GM23338 (cell line): ENCODE measurements at regions not wholly inside any gene's neighbourhood (a gene's known extent, or its start where the extent isn't known, plus 50 kb on each side); places are given as distances from the start of the nearest gene placed in this dataset.

ENCODE experiments used
- ATAC-seq: fragments of 200-7000 bp; cut with Tn5 transposase; 3 replicates; pipeline ENCODE4 v1.9.1; 2020
- DNase-seq: peaks from one replicate; pipeline ENCODE4 v3.0.0-alpha.2; 2015; ENCODE audit warnings: low spot score
- H2AFZ ChIP-seq: fragments of 200-600 bp; sonication (generic); 2 replicates; pipeline ENCODE4 v1.8.0; 2016; ENCODE audit warnings: antibody characterized with exemption, mild to moderate bottlenecking, moderate library complexity
- H3F3A ChIP-seq: fragments of 200-600 bp; sonication (generic); replicated peaks from 2 replicates; pipeline ENCODE4 v1.8.0; 2017; ENCODE audit warnings: antibody characterized with exemption, mixed run types, low read depth
- H3K27ac ChIP-seq: fragments of 200-600 bp; sonication (generic); 2 replicates; pipeline ENCODE4 v1.6.1; 2016; ENCODE audit warnings: low read depth
- H3K27me3 ChIP-seq: fragments of 200-600 bp; sonication (generic); 2 replicates; pipeline ENCODE4 v1.8.0; 2016; ENCODE audit warnings: mild to moderate bottlenecking, mixed run types, moderate library complexity; ENCODE audit not compliant: insufficient read depth
- H3K36me3 ChIP-seq: fragments of 200-600 bp; sonication (generic); 2 replicates; pipeline ENCODE4 v1.8.0; 2016; ENCODE audit warnings: mild to moderate bottlenecking; ENCODE audit not compliant: insufficient read depth
- H3K4me1 ChIP-seq: fragments of 200-600 bp; sonication (generic); 2 replicates; pipeline ENCODE4 v1.8.0; 2016; ENCODE audit warnings: mild to moderate bottlenecking, moderate library complexity; ENCODE audit not compliant: insufficient read depth
- H3K4me2 ChIP-seq: fragments of 200-600 bp; sonication (generic); 2 replicates; pipeline ENCODE4 v1.7.1; 2017; ENCODE audit warnings: mixed run types
- H3K4me3 ChIP-seq: fragments of 200-600 bp; sonication (generic); 2 replicates; pipeline ENCODE4 v1.6.1; 2016; ENCODE audit warnings: mixed run types
- H3K79me2 ChIP-seq: fragments of 200-600 bp; sonication (generic); replicated peaks from 2 replicates; pipeline ENCODE4 v1.8.0; 2017; ENCODE audit warnings: mild to moderate bottlenecking; ENCODE audit not compliant: insufficient read depth
- H3K9me2 ChIP-seq: fragments of 200-600 bp; sonication (generic); 2 replicates; pipeline ENCODE4 v1.8.0; 2017; ENCODE audit not compliant: insufficient read depth
- H4K20me1 ChIP-seq: fragments of 200-600 bp; sonication (generic); replicated peaks from 2 replicates; pipeline ENCODE4 v1.8.0; 2017; ENCODE audit warnings: mild to moderate bottlenecking; ENCODE audit not compliant: insufficient read depth
- H3K27ac Mint-ChIP-seq: 2 replicates; pipeline ENCODE4 v1.8.0; 2020; ENCODE audit warnings: inconsistent platforms, mild to moderate bottlenecking, moderate library complexity, mixed read lengths
- H3K27me3 Mint-ChIP-seq: 3 replicates; pipeline ENCODE4 v1.8.0; 2022; ENCODE audit warnings: low read depth, mild to moderate bottlenecking, moderate library complexity, mixed read lengths, inconsistent platforms; ENCODE audit not compliant: insufficient read depth, poor library complexity
- H3K36me3 Mint-ChIP-seq: 3 replicates; pipeline ENCODE4 v1.8.0; 2021; ENCODE audit warnings: low read depth, mild to moderate bottlenecking, inconsistent platforms, moderate library complexity, mixed read lengths
- H3K4me1 Mint-ChIP-seq: 3 replicates; pipeline ENCODE4 v1.8.0; 2020; ENCODE audit warnings: mild to moderate bottlenecking, inconsistent platforms, mixed read lengths
- H3K4me3 Mint-ChIP-seq: 3 replicates; pipeline ENCODE4 v1.8.0; 2021; ENCODE audit warnings: moderate library complexity, mild to moderate bottlenecking, inconsistent platforms, mixed read lengths
- H3K9me3 Mint-ChIP-seq: 3 replicates; pipeline ENCODE4 v1.8.0; 2020; ENCODE audit warnings: moderate library complexity, mild to moderate bottlenecking, inconsistent platforms, mixed read lengths
- CREB1 ChIP-seq: fragments of 250-450 bp; sonication (Bioruptor Pico); IDR thresholded peaks from 2 replicates; pipeline ENCODE4 v1.5.0; 2020; ENCODE audit warnings: low read depth, mild to moderate bottlenecking, moderate library complexity
- EZH2 ChIP-seq: fragments of 200-600 bp; sonication (generic); IDR thresholded peaks from one replicate; pipeline ENCODE4 v1.8.0; 2017; ENCODE audit warnings: antibody characterized with exemption, mild to moderate bottlenecking, low read depth; ENCODE audit not compliant: unreplicated experiment
- EZH2phosphoT487 ChIP-seq: fragments of 200-600 bp; sonication (generic); IDR thresholded peaks from one replicate; pipeline ENCODE4 v1.8.1; 2018; ENCODE audit warnings: antibody characterized with exemption; ENCODE audit not compliant: unreplicated experiment
- JUNB ChIP-seq: IDR thresholded peaks from one replicate; pipeline ENCODE4 v1.6.1; 2016; ENCODE audit warnings: antibody characterized with exemption; ENCODE audit not compliant: unreplicated experiment
- NANOG ChIP-seq: IDR thresholded peaks from 2 replicates; pipeline ENCODE4 v1.6.1; 2016; ENCODE audit warnings: antibody characterized with exemption, borderline replicate concordance
- POLR2AphosphoS5 ChIP-seq: IDR thresholded peaks from 2 replicates; pipeline ENCODE4 v1.6.1; 2016; ENCODE audit warnings: antibody characterized with exemption, low read depth
- STAT1 ChIP-seq: IDR thresholded peaks from one replicate; pipeline ENCODE4 v1.6.1; 2016; ENCODE audit warnings: antibody characterized with exemption; ENCODE audit not compliant: unreplicated experiment
- ZNF114 ChIP-seq: fragments of 250-450 bp; sonication (Bioruptor Pico); IDR thresholded peaks from 2 replicates; pipeline ENCODE4 v1.5.0; 2020; ENCODE audit warnings: mild to moderate bottlenecking, moderate library complexity
- ZNF331 ChIP-seq: fragments of 250-450 bp; sonication (Bioruptor Pico); IDR thresholded peaks from 2 replicates; pipeline ENCODE4 v1.5.0; 2020; ENCODE audit warnings: low read depth, mild to moderate bottlenecking, moderate library complexity
- TF ChIP-seq, protein P1 (sequence below): fragments of 250-450 bp; sonication (Bioruptor Pico); IDR thresholded peaks from 2 replicates; pipeline ENCODE4 v1.5.0; 2020; ENCODE audit warnings: mild to moderate bottlenecking, moderate library complexity
- TF ChIP-seq, protein P2 (sequence below): IDR thresholded peaks from one replicate; pipeline ENCODE4 v1.6.1; 2018; ENCODE audit warnings: antibody characterized with exemption; ENCODE audit not compliant: unreplicated experiment
- TF ChIP-seq, protein P3 (sequence below), 2 experiments: fragments of 200-600 bp in 1 of 2; sonication (generic) in 1 of 2; conservative IDR thresholded peaks; 2 replicates each; pipeline versions ENCODE4 v1.5.1 to v1.6.1; 2016 to 2017; ENCODE audit warnings: antibody characterized with exemption in 2 of 2, low read depth in 2 of 2, mild to moderate bottlenecking in 2 of 2, moderate library complexity in 1 of 2
- TF ChIP-seq, protein P4 (sequence below): IDR thresholded peaks from 2 replicates; pipeline ENCODE4 v1.6.1; 2016; ENCODE audit warnings: antibody characterized with exemption

DNA sequence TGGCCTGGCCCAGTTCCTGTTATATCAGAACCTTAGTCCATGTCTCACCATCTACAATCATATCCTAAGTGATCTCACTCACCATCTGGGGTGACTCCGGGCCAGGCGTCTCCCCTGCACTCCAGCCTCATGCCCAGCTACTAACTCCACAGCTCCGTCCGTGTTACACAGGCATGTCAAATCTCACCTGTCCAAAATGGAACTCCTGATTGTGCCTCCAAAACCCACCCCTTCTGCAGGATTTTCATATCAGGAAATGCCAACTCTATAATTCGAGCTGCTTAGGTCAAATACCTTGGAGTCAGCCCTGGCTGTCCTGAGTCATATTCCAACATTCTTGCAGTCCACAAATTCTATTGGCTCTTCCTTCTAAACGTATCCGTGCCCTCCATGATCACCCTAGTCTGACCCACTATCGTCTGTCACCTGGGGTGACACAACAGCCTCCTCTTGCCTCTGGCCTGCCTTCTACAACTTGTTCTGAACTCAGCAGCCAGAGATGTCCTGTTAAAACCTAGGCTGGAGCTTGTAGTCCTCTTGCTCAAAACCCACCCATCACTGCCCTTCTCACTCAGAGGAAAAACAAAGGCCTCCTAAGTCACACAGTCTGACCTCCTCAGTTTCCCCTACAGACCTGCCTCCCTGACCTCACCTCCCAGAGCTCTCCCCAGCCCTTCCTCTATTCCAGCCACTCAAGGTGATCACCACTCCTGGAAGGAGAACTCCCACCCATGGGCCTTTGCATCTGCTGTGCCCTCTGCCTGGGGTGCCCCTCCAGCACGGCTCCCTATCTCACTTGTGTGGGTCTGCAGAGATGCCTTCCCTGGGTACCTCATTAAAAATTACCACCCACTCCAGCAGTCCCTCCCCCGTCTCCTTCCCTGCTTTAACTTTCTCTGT lies 85.3 kb upstream of the SIRPA start:
- DNase-seq (no peak), ATAC-seq (no peak)
- Mint-ChIP-seq H3K4me3 (no peak overlapping the region), H3K27me3 (peaks cover 21% of the 10 kb centered on the region), H3K27ac (no peak overlapping the region; the same call in 1 of the 2 replicates), H3K4me1 (peaks cover 49% of the 10 kb centered on the region), H3K36me3 (no peaks in the 10 kb centered on the region), H3K9me3 (no peaks in the 10 kb centered on the region)
- Histone ChIP-seq H3F3A (no peaks in the 10 kb centered on the region), H3K4me1 (peaks cover 24% of the 10 kb centered on the region), H3K79me2 (no peaks in the 10 kb centered on the region), H3K4me2 (no peak overlapping the region), H2AFZ (no peak overlapping the region), H3K4me3 (no peak overlapping the region), H4K20me1 (no peaks in the 10 kb centered on the region), H3K27me3 (peaks cover 10% of the 10 kb centered on the region), H3K9me2 (no peaks in the 10 kb centered on the region), H3K27ac (no peak overlapping the region), H3K36me3 (no peaks in the 10 kb centered on the region)
- no peak for TF ChIP-seq EZH2phosphoT487
- TF ChIP-seq, protein P1, sequence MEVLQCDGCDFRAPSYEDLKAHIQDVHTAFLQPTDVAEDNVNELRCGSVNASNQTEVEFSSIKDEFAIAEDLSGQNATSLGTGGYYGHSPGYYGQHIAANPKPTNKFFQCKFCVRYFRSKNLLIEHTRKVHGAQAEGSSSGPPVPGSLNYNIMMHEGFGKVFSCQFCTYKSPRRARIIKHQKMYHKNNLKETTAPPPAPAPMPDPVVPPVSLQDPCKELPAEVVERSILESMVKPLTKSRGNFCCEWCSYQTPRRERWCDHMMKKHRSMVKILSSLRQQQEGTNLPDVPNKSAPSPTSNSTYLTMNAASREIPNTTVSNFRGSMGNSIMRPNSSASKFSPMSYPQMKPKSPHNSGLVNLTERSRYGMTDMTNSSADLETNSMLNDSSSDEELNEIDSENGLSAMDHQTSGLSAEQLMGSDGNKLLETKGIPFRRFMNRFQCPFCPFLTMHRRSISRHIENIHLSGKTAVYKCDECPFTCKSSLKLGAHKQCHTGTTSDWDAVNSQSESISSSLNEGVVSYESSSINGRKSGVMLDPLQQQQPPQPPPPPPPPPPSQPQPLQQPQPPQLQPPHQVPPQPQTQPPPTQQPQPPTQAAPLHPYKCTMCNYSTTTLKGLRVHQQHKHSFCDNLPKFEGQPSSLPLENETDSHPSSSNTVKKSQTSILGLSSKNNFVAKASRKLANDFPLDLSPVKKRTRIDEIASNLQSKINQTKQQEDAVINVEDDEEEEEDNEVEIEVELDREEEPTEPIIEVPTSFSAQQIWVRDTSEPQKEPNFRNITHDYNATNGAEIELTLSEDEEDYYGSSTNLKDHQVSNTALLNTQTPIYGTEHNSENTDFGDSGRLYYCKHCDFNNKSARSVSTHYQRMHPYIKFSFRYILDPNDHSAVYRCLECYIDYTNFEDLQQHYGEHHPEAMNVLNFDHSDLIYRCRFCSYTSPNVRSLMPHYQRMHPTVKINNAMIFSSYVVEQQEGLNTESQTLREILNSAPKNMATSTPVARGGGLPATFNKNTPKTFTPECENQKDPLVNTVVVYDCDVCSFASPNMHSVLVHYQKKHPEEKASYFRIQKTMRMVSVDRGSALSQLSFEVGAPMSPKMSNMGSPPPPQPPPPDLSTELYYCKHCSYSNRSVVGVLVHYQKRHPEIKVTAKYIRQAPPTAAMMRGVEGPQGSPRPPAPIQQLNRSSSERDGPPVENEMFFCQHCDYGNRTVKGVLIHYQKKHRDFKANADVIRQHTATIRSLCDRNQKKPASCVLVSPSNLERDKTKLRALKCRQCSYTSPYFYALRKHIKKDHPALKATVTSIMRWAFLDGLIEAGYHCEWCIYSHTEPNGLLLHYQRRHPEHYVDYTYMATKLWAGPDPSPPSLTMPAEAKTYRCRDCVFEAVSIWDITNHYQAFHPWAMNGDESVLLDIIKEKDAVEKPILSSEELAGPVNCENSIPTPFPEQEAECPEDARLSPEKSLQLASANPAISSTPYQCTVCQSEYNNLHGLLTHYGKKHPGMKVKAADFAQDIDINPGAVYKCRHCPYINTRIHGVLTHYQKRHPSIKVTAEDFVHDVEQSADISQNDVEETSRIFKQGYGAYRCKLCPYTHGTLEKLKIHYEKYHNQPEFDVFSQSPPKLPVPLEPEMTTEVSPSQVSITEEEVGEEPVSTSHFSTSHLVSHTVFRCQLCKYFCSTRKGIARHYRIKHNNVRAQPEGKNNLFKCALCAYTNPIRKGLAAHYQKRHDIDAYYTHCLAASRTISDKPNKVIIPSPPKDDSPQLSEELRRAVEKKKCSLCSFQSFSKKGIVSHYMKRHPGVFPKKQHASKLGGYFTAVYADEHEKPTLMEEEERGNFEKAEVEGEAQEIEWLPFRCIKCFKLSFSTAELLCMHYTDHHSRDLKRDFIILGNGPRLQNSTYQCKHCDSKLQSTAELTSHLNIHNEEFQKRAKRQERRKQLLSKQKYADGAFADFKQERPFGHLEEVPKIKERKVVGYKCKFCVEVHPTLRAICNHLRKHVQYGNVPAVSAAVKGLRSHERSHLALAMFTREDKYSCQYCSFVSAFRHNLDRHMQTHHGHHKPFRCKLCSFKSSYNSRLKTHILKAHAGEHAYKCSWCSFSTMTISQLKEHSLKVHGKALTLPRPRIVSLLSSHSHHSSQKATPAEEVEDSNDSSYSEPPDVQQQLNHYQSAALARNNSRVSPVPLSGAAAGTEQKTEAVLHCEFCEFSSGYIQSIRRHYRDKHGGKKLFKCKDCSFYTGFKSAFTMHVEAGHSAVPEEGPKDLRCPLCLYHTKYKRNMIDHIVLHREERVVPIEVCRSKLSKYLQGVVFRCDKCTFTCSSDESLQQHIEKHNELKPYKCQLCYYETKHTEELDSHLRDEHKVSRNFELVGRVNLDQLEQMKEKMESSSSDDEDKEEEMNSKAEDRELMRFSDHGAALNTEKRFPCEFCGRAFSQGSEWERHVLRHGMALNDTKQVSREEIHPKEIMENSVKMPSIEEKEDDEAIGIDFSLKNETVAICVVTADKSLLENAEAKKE (CRISPR knock-in tag): no peak
- TF ChIP-seq EZH2: no peak
- no peak for TF ChIP-seq CREB1 (CRISPR knock-in tag)
- TF ChIP-seq, protein P2, sequence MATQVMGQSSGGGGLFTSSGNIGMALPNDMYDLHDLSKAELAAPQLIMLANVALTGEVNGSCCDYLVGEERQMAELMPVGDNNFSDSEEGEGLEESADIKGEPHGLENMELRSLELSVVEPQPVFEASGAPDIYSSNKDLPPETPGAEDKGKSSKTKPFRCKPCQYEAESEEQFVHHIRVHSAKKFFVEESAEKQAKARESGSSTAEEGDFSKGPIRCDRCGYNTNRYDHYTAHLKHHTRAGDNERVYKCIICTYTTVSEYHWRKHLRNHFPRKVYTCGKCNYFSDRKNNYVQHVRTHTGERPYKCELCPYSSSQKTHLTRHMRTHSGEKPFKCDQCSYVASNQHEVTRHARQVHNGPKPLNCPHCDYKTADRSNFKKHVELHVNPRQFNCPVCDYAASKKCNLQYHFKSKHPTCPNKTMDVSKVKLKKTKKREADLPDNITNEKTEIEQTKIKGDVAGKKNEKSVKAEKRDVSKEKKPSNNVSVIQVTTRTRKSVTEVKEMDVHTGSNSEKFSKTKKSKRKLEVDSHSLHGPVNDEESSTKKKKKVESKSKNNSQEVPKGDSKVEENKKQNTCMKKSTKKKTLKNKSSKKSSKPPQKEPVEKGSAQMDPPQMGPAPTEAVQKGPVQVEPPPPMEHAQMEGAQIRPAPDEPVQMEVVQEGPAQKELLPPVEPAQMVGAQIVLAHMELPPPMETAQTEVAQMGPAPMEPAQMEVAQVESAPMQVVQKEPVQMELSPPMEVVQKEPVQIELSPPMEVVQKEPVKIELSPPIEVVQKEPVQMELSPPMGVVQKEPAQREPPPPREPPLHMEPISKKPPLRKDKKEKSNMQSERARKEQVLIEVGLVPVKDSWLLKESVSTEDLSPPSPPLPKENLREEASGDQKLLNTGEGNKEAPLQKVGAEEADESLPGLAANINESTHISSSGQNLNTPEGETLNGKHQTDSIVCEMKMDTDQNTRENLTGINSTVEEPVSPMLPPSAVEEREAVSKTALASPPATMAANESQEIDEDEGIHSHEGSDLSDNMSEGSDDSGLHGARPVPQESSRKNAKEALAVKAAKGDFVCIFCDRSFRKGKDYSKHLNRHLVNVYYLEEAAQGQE: no peak
- TF ChIP-seq JUNB: no peak
- TF ChIP-seq, protein P3, sequence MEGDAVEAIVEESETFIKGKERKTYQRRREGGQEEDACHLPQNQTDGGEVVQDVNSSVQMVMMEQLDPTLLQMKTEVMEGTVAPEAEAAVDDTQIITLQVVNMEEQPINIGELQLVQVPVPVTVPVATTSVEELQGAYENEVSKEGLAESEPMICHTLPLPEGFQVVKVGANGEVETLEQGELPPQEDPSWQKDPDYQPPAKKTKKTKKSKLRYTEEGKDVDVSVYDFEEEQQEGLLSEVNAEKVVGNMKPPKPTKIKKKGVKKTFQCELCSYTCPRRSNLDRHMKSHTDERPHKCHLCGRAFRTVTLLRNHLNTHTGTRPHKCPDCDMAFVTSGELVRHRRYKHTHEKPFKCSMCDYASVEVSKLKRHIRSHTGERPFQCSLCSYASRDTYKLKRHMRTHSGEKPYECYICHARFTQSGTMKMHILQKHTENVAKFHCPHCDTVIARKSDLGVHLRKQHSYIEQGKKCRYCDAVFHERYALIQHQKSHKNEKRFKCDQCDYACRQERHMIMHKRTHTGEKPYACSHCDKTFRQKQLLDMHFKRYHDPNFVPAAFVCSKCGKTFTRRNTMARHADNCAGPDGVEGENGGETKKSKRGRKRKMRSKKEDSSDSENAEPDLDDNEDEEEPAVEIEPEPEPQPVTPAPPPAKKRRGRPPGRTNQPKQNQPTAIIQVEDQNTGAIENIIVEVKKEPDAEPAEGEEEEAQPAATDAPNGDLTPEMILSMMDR (conservative IDR thresholded peaks at IDR 0.05; ENCODE audit: low read depth in 2 of 2): no peak
- TF ChIP-seq ZNF331 (CRISPR knock-in tag): no peak
- no peak for TF ChIP-seq POLR2AphosphoS5
- TF ChIP-seq, protein P4, sequence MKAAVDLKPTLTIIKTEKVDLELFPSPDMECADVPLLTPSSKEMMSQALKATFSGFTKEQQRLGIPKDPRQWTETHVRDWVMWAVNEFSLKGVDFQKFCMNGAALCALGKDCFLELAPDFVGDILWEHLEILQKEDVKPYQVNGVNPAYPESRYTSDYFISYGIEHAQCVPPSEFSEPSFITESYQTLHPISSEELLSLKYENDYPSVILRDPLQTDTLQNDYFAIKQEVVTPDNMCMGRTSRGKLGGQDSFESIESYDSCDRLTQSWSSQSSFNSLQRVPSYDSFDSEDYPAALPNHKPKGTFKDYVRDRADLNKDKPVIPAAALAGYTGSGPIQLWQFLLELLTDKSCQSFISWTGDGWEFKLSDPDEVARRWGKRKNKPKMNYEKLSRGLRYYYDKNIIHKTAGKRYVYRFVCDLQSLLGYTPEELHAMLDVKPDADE: no peak
- no peak for TF ChIP-seq ZNF114 (CRISPR knock-in tag)
- no peak for TF ChIP-seq NANOG
- TF ChIP-seq STAT1: no peak
